AG09309 (cell line): ENCODE measurements at regions not wholly inside any gene's neighbourhood (a gene's known extent, or its start where the extent isn't known, plus 50 kb on each side); places are given as distances from the start of the nearest gene placed in this dataset.

ENCODE experiments used
- DNase-seq: peaks from one replicate; pipeline ENCODE4 v3.0.0-alpha.2; 2010; ENCODE audit warnings: low read depth
- H3K4me3 ChIP-seq: 2 replicates; pipeline ENCODE4 v1.5.1; 2011; ENCODE audit warnings: mild to moderate bottlenecking, low read depth, low read length, moderate library complexity; ENCODE audit not compliant: control insufficient read depth
- TF ChIP-seq, protein P1 (sequence below): IDR thresholded peaks from 2 replicates; pipeline ENCODE4 v1.5.1; 2011; ENCODE audit warnings: mild to moderate bottlenecking, low read depth, low read length, inconsistent platforms; ENCODE audit not compliant: insufficient read depth, control insufficient read depth; ENCODE audit errors: missing control alignments

- TF ChIP-seq, protein P1, sequence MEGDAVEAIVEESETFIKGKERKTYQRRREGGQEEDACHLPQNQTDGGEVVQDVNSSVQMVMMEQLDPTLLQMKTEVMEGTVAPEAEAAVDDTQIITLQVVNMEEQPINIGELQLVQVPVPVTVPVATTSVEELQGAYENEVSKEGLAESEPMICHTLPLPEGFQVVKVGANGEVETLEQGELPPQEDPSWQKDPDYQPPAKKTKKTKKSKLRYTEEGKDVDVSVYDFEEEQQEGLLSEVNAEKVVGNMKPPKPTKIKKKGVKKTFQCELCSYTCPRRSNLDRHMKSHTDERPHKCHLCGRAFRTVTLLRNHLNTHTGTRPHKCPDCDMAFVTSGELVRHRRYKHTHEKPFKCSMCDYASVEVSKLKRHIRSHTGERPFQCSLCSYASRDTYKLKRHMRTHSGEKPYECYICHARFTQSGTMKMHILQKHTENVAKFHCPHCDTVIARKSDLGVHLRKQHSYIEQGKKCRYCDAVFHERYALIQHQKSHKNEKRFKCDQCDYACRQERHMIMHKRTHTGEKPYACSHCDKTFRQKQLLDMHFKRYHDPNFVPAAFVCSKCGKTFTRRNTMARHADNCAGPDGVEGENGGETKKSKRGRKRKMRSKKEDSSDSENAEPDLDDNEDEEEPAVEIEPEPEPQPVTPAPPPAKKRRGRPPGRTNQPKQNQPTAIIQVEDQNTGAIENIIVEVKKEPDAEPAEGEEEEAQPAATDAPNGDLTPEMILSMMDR: no peak
- no peak for DNase-seq
- H3K4me3 ChIP-seq: no peak overlapping the region
Observed at GRCh38 chr1:78825561-78825960, 175.9 kb downstream of the IFI44 start.

DNA sequence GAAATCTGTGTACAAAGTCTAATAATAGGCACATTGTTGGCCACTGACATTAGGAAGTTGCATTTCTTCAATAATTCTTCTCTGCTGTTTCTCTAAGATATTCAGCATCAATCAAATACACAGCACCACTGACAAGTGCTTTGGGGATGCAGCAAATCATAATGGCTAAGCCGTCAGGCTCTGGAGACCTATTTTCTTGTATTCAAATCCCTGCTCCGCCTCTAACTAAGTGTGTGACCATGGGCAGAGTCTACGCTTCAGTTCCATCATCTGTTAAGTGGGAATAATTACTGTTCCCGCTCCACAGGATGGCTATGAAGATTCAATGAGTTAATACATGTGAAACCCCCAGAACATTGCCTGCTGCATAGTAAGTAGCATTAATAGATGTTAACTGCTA lies 176.9 kb downstream of the ADGRL4 start:
- TF ChIP-seq, protein P1: no peak
- no peak for DNase-seq
- no peak overlapping the region for H3K4me3 ChIP-seq

DNA sequence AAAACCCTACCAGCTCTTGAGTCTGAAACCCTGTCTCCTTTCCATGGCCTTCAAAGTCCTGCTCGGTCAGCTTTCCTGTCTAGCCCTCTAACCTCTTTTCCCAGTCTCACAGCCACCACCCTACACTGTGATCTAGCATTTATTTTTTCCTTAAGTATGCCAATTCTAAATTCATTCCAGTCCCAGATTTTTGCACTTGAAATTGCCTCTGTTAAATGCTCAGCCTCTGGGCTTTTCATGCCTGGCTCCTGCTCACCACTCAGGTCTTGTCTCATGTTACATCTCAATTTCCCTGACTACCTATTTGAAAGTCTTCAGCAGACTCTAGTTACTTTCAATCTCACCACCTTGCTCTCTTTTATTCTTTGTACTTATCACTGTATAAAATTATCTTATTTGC lies 176.2 kb downstream of the ADGRL4 start:
- DNase-seq: no peak
- no peak overlapping the region for H3K4me3 ChIP-seq
- TF ChIP-seq, protein P1: no peak

GRCh38 chr1:78831731-78832360 lies 174.7 kb downstream of the ADGRL4 start:
- peak; percentile 81 for DNase-seq
- TF ChIP-seq, protein P1: no peak
- H3K4me3 ChIP-seq: no peak overlapping the region

DNA sequence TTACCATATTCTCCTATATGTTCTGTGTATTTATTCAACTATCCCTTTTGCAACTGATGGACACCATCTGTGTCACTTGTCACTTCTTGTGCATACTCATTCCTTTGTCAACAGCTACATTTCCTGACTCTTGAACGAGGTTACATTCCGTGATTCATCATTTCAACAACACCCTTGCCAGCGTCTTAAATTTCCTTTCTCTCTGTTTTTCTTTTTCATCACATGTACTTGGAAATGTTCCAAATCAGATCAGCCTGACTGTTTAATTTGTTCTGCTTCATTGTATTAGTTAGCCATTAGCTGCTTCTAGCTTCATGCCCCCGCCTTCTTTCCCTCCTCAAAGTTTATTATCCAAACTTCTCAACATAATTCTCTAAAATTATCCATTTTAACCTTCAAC lies 173.0 kb downstream of the ADGRL4 start:
- DNase-seq: peak; percentile 50
- TF ChIP-seq, protein P1: no peak
- no peak overlapping the region for H3K4me3 ChIP-seq

DNA sequence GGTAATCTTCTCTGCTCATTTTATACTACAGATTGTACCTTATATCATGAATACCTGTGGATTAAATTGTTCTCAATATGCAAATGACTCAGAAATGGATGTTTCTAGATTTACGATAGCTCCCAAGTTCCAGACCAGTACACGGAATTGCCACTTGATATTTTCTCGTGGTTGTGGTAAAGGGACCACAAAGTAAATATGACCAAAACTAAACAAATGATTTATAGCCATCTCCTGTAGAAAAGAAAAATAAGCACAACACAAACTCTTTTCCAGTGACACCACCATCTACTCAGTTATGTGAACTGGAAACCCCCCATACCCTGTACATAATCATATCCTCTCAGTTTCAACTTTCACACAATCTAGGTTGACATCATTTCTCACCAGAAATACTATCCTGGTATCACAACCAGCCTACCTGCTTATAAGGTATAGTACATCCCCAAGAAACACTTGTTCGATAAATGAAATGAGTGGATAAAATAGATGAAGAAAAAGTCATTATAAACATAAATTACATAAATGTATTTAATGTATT lies 172.3 kb downstream of the ADGRL4 start:
- TF ChIP-seq, protein P1: no peak
- DNase-seq: no peak
- no peak overlapping the region for H3K4me3 ChIP-seq
